Retina (tissue), 1 donor: ENCODE measurements at regions not wholly inside any gene's neighbourhood (a gene's known extent, or its start where the extent isn't known, plus 50 kb on each side); places are given as distances from the start of the nearest gene placed in this dataset.
A peak's percentile ranks its signal among the peaks of the same experiment; 100 is the strongest.

Experiments
- DNase-seq: peaks from one replicate; pipeline ENCODE4 v3.0.0-alpha.2; 2016

DNA sequence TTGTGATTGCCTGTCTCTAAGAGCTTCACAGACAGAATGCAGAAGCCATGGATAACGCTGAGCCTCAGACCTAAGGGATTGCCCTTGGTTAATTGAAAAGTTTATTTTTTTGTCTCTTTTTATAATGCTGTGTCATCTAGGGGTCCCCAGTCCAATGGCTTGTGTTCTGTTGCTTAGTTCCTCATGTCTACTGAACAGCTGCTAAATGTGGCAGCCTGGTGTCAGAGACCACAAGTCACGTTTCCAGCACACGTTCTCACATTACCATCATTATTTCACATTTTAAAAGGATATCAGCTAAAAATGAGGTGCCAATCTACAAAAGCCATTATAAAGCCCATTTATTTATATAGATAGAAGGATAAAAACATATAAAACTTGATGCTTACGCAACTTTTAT, 1362.0 kb downstream of the PCDH9 start:
- DNase-seq = no peak

DNA sequence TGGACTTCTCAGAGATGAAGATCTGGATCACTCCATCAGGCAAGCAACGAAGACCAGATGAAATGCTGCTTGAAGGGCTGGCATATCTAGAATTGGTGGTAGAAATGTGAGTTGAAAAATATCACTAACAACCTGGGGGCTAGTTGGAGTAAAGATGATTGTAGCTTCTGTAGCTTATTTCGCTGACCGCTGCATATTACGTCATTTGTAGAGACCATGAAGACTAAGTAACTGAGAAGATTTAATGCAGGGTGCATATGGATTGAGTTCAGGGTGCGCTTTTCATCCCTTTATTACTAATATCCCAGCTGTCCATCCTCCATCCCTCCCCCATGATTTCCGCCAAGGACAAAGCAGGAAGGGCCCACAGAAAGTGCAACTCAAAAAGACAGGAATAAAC, 1364.0 kb downstream of the PCDH9 start:
- no peak for DNase-seq

GRCh38 chr13:65865206-65865605, 1364.9 kb downstream of the PCDH9 start:
- no peak for DNase-seq

DNA sequence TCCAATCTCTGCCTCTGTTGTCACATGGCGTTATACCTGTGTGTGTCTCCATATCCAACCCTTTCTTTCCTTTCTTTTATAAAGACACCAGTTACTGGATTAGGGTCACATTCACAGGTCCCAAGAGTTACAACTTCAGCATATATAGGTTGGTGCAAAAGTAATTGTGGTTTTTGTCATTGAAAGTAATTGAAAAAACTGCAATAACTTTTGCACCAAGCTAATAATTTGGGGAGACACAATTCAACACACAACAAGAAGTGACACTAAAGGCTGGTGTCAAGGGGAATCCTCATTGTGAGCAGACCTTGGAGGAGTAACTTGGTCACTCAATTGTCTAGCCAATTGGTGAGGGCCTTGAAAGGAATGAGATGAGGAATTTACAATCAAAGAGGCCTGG, 1366.1 kb downstream of the PCDH9 start:
- no peak for DNase-seq

DNA sequence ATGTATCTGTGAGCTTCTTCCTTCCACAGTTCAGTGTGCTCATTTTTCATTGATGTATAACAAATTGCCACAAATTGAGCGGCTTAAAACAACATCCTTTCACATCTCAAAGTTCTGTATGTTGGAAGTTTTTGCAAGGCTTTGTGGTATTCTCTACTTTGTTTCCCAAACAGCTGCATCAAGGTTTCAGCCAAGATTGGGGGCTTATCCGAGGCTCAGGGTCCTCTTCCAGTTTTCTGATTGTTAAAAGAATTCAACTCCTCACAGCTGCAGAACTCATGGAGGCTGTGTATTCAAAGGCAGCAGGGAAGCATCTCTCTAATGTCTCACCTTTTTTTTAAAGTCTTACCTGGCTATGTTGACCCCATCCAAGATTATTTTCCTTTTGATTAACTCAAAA, 1369.8 kb downstream of the PCDH9 start:
- DNase-seq = no peak

DNA sequence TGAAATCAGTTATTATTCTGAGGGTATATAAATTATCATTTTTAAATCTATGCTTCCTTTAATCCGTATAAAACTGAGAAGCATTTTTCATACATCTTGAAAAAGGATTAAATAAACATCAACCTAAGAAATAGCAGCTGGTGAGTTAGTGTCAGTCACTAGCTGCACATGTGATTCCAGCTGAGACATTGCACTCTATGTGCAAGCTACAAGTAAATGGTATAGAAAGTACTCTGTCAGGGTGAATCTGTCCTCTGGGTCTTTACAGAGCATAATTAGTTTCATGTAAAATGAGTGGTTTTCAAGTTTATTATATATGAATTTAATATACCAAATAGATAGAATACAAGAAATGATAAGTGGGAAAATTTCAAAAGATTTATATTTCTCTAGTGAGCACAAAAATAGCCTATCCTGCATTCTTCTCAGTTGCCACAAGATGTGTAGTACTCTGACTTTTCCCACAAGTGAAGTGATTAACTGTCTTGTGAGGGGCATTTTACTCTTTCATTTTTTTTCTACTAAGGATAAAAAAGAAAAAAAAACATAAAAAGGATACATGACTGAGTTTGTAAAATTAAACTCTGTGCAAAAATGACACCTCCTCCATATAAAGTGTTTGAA, 1372.1 kb downstream of the PCDH9 start:
- no peak for DNase-seq

- DNase-seq = peak; percentile 43
These were observed 1373.7 kb downstream of the PCDH9 start for GRCh38 chr13:65856431-65856830.

- DNase-seq = peak; percentile 50
These were observed 1374.8 kb downstream of the PCDH9 start for GRCh38 chr13:65855242-65855805.

GRCh38 chr13:65854431-65854830, 1375.7 kb downstream of the PCDH9 start:
- no peak for DNase-seq

DNA sequence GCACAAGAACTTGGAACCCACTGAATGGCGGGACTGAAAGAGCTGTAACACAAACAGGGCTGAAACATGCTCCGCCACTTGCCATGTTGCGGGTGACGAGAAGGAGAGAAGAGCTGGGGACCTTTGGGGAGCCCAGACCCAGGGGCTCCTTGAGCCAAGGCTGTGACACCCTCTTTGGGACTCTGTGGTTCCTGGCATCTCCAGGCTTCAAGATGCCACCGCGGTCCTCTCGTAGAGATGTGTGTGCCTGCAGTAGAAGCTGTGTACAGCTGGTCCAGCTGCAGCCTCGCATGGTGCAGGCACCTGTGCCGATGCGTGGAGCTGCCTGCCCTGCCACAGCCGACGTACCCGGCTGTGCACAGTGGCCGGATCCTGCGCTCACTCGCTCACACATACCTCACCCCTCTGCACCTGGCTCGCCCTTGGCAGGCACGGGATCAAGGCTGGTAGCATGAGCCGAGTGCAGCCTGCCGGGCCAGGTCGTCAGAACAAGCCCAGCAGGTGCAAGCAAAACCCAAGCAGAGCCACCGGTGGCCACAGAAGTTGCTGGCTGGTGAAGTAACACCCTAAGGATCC, 1385.8 kb downstream of the PCDH9 start:
- no peak for DNase-seq

GRCh38 chr13:65843314-65843731, 1386.8 kb downstream of the PCDH9 start:
- no peak for DNase-seq

DNA sequence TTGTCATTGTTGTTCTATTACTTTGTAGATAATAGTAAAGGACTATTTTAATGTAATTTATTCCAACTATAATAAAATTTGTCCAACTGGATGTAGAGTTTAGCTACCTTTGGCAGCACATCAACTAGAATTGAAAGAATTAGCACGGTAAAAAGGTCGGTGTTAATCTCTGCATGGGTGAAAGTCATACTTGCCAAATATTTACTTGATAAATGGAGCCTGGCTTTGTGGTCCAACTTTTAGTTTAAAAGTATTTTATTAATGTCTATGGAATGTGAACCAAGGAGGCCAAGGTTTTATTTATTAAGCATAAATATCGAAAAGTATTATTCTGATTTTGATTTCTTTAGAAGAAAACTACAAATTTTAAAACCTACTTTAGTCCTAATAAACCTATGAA, 1389.0 kb downstream of the PCDH9 start:
- DNase-seq = no peak

GRCh38 chr13:65836066-65836465, 1394.1 kb downstream of the PCDH9 start:
- no peak for DNase-seq

DNA sequence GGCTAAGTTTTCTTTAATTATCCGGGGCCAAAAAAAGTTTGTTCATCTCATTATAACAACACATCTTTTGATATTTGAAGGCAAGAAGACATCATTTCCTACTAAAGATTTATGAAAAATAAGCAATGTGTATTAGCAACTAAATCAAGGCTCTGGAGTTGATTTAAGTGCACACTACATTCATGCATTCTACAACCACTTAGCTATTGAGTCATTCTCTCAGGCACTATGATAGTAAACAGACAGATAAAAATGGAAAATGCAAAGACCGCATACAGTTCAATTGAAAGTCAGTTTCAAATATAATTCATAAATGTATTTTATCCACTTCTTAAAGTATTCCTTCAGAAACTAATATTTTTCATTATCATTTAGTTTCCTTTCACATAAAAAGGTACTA, 1395.2 kb downstream of the PCDH9 start:
- no peak for DNase-seq

DNA sequence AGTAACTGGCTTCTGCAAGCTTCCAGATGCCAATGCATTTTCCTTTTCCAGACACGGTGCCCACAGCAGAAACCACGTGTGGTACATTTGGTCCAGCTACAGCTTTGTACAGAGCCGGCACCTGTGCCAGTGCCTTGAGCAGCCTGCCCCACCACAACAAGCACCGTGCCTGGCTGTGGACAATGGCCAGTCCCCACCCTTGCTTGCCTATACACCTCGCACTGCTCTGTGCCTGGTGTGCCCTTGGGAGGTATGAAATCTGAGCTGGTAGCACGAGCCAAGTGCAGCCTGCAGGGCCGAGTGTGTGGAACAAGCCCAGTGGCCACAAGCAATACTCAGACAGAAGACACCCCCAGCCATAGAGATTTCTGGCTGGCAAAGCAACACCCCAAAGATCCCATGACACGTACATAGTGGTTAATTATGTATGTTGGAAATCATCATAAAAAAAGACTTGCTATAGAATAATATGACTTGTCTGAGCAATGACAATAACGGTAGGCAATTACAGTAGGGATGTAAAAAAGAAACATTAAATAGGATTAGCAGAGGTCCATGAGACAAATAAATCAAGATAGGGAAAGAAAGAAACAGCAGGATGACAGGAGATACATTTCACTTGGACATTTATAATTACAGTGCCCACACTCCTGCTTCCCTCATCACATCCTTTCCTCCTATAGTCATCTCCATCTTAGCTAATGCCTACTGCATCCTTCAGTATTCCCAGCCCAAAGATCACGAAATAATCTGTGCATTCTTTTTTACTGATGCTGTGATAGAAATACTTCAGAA, 1399.5 kb downstream of the PCDH9 start:
- DNase-seq = no peak

DNA sequence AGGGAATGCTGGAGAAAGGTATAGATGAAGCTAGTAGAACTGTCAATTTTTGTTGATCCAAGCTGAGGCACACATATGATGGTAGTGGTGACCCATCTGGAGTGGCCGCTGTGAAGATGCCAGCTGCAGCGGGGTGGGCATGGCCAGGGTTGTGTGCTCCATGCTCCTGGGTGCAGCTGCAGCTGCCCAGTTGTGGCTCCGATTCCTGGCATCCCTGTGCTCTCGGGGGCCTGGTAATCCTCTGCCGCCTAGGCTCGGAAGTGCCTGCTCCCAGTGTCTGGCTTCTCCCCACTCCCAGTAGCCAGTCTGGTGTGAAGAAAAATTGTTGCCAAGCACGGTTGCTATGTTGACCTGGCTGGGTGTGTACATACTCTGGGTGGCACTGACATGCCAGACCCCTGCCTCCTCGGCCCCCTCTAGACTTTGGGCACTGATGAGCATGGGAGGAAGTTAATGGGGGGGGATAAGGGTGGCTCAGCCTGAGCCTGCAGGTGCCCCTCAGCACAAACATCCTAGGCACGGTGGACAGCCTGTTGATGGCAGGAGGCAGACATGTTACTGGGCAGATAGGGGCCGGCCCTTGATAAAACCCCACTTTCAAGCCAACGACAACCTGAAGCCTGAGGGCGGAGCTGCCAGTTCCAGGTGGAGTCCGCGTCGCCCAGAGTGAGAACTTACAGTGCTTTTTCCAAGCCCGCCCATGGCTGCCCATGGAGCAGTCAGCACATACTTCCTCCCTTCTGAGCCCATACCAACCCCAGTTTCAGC, 1400.7 kb downstream of the PCDH9 start:
- no peak for DNase-seq

DNA sequence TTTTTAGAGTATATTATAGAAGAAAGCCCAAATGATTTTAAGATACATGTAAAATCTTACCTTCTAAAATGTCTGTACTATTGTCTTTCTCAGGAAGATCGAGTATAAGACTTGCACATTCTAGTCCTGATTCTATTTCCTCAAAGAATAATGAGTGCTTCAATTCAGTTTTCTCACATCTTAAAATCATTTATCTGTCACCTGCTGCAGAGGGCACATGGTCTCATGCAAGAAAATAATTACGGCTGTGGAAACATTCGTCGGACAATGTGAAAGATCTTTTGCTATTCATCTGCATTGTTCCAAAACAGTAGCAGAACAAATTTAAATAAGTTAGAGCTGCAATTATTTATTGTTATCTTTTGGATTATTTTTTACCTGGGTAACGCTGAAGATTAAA, 1403.5 kb downstream of the PCDH9 start:
- DNase-seq = no peak

GRCh38 chr13:65825039-65825438, 1405.1 kb downstream of the PCDH9 start:
- no peak for DNase-seq

DNA sequence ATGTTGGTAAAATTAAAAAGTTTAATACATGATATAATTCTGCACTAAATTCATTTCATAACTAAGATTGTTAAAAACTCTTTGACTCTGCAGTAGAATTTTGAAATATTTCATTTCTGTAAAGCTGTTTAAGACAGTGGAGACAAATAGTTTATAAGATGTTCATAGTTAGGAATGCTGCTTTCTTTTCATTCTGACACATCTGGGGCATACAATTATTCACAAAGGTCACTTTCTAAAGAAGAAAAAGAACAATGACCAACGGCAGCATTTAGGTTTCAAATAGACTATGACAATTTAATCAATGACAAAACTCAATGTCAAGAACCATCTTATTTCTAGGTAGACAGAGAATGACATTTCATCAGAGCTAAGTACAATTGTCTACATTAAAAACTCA, 1422.1 kb downstream of the PCDH9 start:
- no peak for DNase-seq

DNA sequence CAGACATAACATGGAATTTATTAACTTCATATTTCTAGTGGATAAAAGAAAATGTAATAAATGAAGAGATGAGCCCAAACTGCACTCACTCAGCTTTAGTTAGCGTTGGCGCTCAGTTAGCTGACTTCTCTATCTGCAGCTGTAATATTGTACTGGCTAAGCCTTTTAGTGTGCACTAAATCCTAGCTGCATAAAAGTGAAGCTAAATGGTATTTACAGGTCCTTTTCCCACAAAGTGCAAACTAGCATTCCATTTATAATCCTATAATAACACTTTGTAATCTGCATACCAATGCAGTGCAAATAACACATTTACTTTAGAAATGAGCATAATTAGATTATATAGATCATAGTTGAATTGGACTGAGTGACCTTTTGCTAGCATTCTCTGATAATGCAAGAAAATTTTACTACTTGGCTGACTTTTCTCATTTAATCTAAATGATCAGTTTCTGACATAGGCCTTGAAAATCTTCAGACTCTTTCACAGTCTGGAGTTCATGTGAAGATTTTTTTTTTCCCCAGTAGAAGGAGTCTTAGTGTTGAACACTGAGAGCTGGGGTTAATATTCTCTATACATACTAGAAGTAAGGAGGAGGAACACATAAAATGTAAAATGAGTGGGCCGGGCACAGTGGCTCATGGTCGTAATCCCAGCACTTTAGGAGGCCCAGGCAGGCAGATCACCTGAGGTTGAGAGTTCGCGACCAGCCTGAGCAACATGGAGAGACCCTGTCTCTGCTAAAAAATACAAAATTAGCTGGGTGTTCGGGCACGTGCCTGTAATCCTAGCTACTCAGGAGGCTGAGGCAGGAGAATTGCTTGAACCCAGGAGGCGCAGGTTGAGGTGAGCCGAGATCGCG, 1426.4 kb downstream of the PCDH9 start:
- DNase-seq = no peak

- DNase-seq = no peak
These were observed 1440.3 kb downstream of the PCDH9 start for GRCh38 chr13:65789815-65790214.

DNA sequence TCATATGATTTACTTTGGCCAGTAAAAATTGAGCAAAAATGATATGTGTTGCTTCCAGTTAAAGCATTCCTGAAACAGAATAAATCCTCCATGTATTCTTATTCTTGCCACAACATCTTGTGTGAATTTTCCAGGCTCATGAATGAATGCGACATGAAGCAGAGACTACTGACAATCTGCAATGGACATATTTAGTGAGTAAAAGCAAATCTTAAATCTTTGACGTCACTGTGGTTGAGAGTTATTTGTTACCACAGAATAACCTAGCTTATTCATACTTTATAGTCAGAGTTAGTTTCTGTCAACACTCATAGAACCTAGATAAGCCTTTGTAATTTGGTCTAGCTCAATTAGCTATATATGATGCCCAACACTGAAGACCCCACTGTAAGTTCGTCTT, 1443.1 kb downstream of the PCDH9 start:
- DNase-seq = no peak
